K562 (cell line): ENCODE measurements at regions not wholly inside any gene's neighbourhood (a gene's known extent, or its start where the extent isn't known, plus 50 kb on each side); places are given as distances from the start of the nearest gene placed in this dataset.

Experiments used
- PCBP2 ChIP-seq: fragments of 200-400 bp; formaldehyde crosslinking; IDR thresholded peaks from 2 replicates; pipeline ENCODE4 v1.6.1; 2018; ENCODE audit warnings: low read length, low read depth, mild to moderate bottlenecking, moderate library complexity; ENCODE audit not compliant: poor library complexity, severe bottlenecking
- RCOR1 ChIP-seq, 2 experiments: IDR thresholded peaks; 2 replicates each; pipeline ENCODE4 v1.6.1; 2012; ENCODE audit warnings: low read depth in 2 of 2, low read length in 2 of 2, borderline replicate concordance in 1 of 2, improper control_type of control experiment in 1 of 2
- ZNF23 ChIP-seq: fragments of 250-450 bp; sonication (Bioruptor Pico); IDR thresholded peaks from 2 replicates; pipeline ENCODE4 v1.4.0; 2020; ENCODE audit warnings: mild to moderate bottlenecking
- ZNF384 ChIP-seq: IDR thresholded peaks from 2 replicates; pipeline ENCODE4 v1.6.1; 2012; ENCODE audit warnings: low read depth, low read length, improper control_type of control experiment
- TF ChIP-seq, protein P1 (sequence below), 3 experiments: IDR thresholded peaks in 2 of 3; conservative IDR thresholded peaks in 1 of 3; 2 replicates each; pipeline ENCODE4 v1.5.1; 2011 to 2012; ENCODE audit warnings: low read length in 3 of 3, mild to moderate bottlenecking in 3 of 3, control low read depth in 2 of 3, improper control_type of control experiment in 1 of 3, inconsistent platforms in 1 of 3, low read depth in 1 of 3, mixed read lengths in 1 of 3, moderate library complexity in 1 of 3; ENCODE audit not compliant: insufficient read depth in 2 of 3
- TF ChIP-seq, protein P2 (sequence below): sonication (generic); formaldehyde crosslinking; IDR thresholded peaks from 2 replicates; pipeline ENCODE4 v1.8.1; 2022; ENCODE audit warnings: missing genetic modification reagents

DNA sequence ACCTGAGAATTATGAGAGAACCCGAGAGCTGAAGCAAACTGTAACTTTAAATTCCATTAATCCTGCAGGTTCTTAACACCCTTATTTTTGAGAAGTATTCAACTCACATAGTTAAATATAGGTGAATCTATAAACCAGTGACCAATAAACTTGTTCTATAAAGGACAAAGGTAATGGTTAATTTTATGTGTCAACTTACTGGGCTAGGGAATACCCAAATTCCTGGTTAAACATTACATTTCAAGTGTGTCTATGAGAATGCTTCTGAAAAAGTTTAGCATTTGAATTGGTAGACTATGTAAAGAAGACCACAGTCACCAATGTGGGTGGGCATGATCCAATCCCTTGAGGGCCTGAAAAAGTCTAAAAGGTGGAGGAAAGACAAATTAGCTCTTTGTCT, 99.1 kb downstream of the KCNJ2 start:
- TF ChIP-seq RCOR1 (IDR thresholded peaks at IDR 0.05; ENCODE audit: borderline replicate concordance in 1 of 2, low read depth in 2 of 2, low read length in 2 of 2) = no peak
- TF ChIP-seq, protein P1, sequence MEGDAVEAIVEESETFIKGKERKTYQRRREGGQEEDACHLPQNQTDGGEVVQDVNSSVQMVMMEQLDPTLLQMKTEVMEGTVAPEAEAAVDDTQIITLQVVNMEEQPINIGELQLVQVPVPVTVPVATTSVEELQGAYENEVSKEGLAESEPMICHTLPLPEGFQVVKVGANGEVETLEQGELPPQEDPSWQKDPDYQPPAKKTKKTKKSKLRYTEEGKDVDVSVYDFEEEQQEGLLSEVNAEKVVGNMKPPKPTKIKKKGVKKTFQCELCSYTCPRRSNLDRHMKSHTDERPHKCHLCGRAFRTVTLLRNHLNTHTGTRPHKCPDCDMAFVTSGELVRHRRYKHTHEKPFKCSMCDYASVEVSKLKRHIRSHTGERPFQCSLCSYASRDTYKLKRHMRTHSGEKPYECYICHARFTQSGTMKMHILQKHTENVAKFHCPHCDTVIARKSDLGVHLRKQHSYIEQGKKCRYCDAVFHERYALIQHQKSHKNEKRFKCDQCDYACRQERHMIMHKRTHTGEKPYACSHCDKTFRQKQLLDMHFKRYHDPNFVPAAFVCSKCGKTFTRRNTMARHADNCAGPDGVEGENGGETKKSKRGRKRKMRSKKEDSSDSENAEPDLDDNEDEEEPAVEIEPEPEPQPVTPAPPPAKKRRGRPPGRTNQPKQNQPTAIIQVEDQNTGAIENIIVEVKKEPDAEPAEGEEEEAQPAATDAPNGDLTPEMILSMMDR (IDR thresholded peaks at IDR 0.05 in 2 of 3, conservative IDR thresholded peaks at IDR 0.05 in 1 of 3; ENCODE audit: insufficient read depth in 2 of 3, low read depth in 1 of 3, low read length in 3 of 3) = no peak
- no peak for TF ChIP-seq ZNF384
- TF ChIP-seq, protein P2, sequence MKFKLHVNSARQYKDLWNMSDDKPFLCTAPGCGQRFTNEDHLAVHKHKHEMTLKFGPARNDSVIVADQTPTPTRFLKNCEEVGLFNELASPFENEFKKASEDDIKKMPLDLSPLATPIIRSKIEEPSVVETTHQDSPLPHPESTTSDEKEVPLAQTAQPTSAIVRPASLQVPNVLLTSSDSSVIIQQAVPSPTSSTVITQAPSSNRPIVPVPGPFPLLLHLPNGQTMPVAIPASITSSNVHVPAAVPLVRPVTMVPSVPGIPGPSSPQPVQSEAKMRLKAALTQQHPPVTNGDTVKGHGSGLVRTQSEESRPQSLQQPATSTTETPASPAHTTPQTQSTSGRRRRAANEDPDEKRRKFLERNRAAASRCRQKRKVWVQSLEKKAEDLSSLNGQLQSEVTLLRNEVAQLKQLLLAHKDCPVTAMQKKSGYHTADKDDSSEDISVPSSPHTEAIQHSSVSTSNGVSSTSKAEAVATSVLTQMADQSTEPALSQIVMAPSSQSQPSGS = no peak
- no peak for TF ChIP-seq PCBP2
- no peak for TF ChIP-seq ZNF23 (CRISPR knock-in tag)
